Astrocyte of the spinal cord (primary cell): ENCODE measurements at regions not wholly inside any gene's neighbourhood (a gene's known extent, or its start where the extent isn't known, plus 50 kb on each side); places are given as distances from the start of the nearest gene placed in this dataset.

ENCODE experiments used
- DNase-seq: peaks from one replicate; pipeline ENCODE4 v3.0.0; 2011; ENCODE audit warnings: low read depth, low spot score
- H3K4me3 ChIP-seq: 2 replicates; pipeline ENCODE4 v1.5.1; 2011; ENCODE audit warnings: low read depth, mild to moderate bottlenecking, low read length, moderate library complexity
- in situ Hi-C: cut with HindIII; loops from 2 replicates; pipeline ENCODE4 v1.10.0; 2017; ENCODE audit warnings: low sequenced_read_pairs
- TF ChIP-seq, protein P1 (sequence below): IDR thresholded peaks from 2 replicates; pipeline ENCODE4 v1.5.1; 2012; ENCODE audit warnings: low read depth, mild to moderate bottlenecking, low read length, inconsistent platforms

DNA sequence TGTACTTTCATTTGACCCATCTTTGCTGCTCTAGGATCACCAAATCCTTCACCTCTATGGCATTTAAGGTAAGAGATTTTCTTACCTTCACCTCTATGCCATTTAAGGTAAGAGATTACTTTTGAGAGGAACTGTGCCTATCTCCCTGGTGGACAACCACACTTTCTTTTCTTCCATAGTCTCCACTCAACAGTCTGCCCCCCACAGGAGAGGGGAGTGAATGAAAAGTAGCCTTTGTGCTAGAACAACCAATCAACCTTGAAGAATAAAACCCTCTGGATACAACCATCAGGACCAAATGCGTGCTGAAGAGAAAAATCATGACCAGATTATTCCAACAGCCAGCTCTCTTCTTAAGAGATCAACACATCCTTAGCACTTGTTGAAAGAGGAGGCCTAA is 258.6 kb upstream of the TMPO start:
- in situ Hi-C loops: no loop called here

DNA sequence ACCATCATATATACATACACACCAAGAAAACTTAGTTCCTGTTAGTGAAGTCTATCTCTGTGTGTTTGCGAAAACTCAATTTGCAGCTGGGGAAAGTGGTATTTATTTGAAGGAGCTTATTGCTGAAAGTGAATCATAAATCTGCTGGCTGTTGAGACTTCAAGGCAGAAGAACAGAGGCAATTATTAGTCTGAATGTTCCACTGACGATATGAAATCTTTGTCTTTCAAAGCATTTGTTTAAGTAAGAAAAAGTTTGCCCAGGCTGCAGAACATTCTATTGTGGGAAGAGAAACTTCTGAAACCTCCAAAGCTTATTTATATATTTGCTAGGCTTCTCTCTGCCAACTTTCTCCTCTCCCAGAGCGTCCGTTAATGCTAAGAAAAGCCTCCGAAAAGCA is 255.7 kb upstream of the TMPO start:
- in situ Hi-C loops: no loop called here
- peak; percentile 10 for DNase-seq
- no peak overlapping the region for H3K4me3 ChIP-seq
- TF ChIP-seq, protein P1, sequence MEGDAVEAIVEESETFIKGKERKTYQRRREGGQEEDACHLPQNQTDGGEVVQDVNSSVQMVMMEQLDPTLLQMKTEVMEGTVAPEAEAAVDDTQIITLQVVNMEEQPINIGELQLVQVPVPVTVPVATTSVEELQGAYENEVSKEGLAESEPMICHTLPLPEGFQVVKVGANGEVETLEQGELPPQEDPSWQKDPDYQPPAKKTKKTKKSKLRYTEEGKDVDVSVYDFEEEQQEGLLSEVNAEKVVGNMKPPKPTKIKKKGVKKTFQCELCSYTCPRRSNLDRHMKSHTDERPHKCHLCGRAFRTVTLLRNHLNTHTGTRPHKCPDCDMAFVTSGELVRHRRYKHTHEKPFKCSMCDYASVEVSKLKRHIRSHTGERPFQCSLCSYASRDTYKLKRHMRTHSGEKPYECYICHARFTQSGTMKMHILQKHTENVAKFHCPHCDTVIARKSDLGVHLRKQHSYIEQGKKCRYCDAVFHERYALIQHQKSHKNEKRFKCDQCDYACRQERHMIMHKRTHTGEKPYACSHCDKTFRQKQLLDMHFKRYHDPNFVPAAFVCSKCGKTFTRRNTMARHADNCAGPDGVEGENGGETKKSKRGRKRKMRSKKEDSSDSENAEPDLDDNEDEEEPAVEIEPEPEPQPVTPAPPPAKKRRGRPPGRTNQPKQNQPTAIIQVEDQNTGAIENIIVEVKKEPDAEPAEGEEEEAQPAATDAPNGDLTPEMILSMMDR: no peak

More for the DNA sequence above, 258.6 kb upstream of the TMPO start:
- TF ChIP-seq, protein P1: no peak
- DNase-seq: no peak
- H3K4me3 ChIP-seq: no peak overlapping the region

- TF ChIP-seq, protein P1: no peak
- in situ Hi-C loops: no loop called here
- DNase-seq: no peak
- H3K4me3 ChIP-seq: no peak overlapping the region
Measured at GRCh38 chr12:98260276-98260675, 255.1 kb upstream of the TMPO start.

DNA sequence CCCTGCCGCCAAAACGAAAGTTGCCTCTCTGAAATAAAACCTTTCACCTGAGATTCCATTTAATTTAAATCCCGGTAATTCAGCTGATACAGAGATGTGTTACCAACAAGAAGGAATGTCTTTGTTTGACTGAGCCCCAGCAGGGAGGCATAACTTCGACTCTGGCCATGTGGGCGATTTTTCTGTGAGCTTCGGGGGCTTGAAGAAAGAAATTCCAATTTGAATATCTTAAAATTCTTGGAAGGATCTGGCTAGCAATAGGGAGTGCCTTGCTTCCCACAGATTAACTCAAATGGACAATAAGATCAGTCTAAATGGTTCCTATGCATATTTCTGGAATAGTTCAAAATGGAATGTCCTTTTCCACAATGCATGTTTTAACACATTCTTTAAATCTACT is 252.5 kb upstream of the TMPO start:
- H3K4me3 ChIP-seq: no peak overlapping the region
- in situ Hi-C loops: no loop called here
- TF ChIP-seq, protein P1: no peak
- no peak for DNase-seq

GRCh38 chr12:98274430-98275130 is 240.8 kb upstream of the TMPO start:
- TF ChIP-seq, protein P1: no peak
- no peak for DNase-seq
- in situ Hi-C loops: no loop called here
- no peak overlapping the region for H3K4me3 ChIP-seq

DNA sequence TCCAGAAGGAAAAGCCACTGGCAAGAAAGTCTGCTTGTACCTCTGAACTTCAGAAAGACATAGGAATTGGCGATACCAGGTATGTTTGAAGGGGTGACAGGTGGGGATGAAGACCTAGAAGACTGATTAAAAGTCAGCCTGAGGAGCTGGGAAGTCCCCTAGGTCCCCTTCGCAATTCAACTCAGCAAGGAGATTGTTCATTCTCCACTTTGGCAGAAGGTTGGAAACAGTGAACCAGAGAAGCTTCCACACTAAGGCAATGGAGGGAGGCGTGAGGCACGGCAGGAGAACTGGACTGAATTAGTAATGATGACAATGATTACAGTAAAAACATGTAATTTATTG is 240.3 kb upstream of the TMPO start:
- in situ Hi-C loops: no loop called here
- no peak for DNase-seq
- H3K4me3 ChIP-seq: no peak overlapping the region
- TF ChIP-seq, protein P1: no peak
